ENCODE measurements at regions not wholly inside any gene's neighbourhood (a gene's known extent, or its start where the extent isn't known, plus 50 kb on each side); places are given as distances from the start of the nearest gene placed in this dataset.

- Histone ChIP-seq H3K27me3 (replicated peaks) (no peaks in the 10 kb centered on the region), H3K4me1 (replicated peaks) (peaks cover 57% of the 10 kb centered on the region), H3K36me3 (peaks cover 3% of the 10 kb centered on the region; the same call in 1 of the 2 replicates), H3K27ac (no peak overlapping the region), H3K4me3 (no peak overlapping the region), H3K9me3 (replicated peaks) (0 out of 2 replicates have a peak, but pooled peaks cover 3% of the 10 kb centered on the region)
- DNase-seq (ENCODE audit: low read depth in 1 of 2, low spot score in 2 of 2): peak in 1 of 2 experiments; percentile 53
Observed at GRCh38 chr11:69386594-69387408, 92.8 kb downstream of the MYEOV start.

- Histone ChIP-seq H3K36me3 (peaks cover 3% of the 10 kb centered on the region; the same call in 1 of the 2 replicates), H3K27me3 (replicated peaks) (no peaks in the 10 kb centered on the region), H3K9me3 (replicated peaks) (0 out of 2 replicates have a peak, but pooled peaks cover 3% of the 10 kb centered on the region), H3K27ac (no peak overlapping the region), H3K4me3 (no peak overlapping the region), H3K4me1 (replicated peaks) (peaks cover 51% of the 10 kb centered on the region)
- peak in 1 of 2 experiments; percentile 45 for DNase-seq (ENCODE audit: low read depth in 1 of 2, low spot score in 2 of 2)
Observed at GRCh38 chr11:69387409-69387885, 93.5 kb downstream of the MYEOV start.

GRCh38 chr11:69388210-69388609, 93.3 kb upstream of the LINC01488 start:
- no peaks in the 10 kb centered on the region for H3K27me3 ChIP-seq (replicated peaks)

GRCh38 chr11:69388661-69389060, 92.8 kb upstream of the LINC01488 start:
- peak; percentile 43 to 81 for DNase-seq (ENCODE audit: low read depth in 1 of 2, low spot score in 2 of 2)
- Histone ChIP-seq H3K27me3 (replicated peaks) (no peaks in the 10 kb centered on the region), H3K9me3 (replicated peaks) (0 out of 2 replicates have a peak, but pooled peaks cover 3% of the 10 kb centered on the region)

More at GRCh38 chr11:69388210-69388609, 93.3 kb upstream of the LINC01488 start:
- no peak overlapping the region for H3K4me3 ChIP-seq
- DNase-seq (ENCODE audit: low read depth in 1 of 2, low spot score in 2 of 2): no peak
- 0 out of 2 replicates have a peak, but pooled peaks cover 3% of the 10 kb centered on the region for H3K9me3 ChIP-seq (replicated peaks)
- peaks cover 43% of the 10 kb centered on the region for H3K4me1 ChIP-seq (replicated peaks)
- H3K27ac ChIP-seq: no peak overlapping the region
- H3K36me3 ChIP-seq: peaks cover under 1% of the 10 kb centered on the region; the same call in 1 of the 2 replicates

GRCh38 chr11:69390561-69390960, 90.9 kb upstream of the LINC01488 start:
- Histone ChIP-seq H3K4me1 (replicated peaks) (peaks cover 25% of the 10 kb centered on the region), H3K4me3 (no peak overlapping the region), H3K9me3 (replicated peaks) (0 out of 2 replicates have a peak, but pooled peaks cover 3% of the 10 kb centered on the region), H3K27ac (no peak overlapping the region), H3K36me3 (no peaks in the 10 kb centered on the region), H3K27me3 (replicated peaks) (no peaks in the 10 kb centered on the region)
- no peak for DNase-seq (ENCODE audit: low read depth in 1 of 2, low spot score in 2 of 2)

More at GRCh38 chr11:69388661-69389060, 92.8 kb upstream of the LINC01488 start:
- Histone ChIP-seq H3K36me3 (no peaks in the 10 kb centered on the region), H3K4me3 (no peak overlapping the region), H3K4me1 (replicated peaks) (peaks cover 39% of the 10 kb centered on the region), H3K27ac (peak overlapping the region; percentile 27)

- H3K4me3 ChIP-seq: no peak overlapping the region
- DNase-seq (ENCODE audit: low read depth in 1 of 2, low spot score in 2 of 2): no peak
- no peaks in the 10 kb centered on the region for H3K27me3 ChIP-seq (replicated peaks)
- no peak overlapping the region for H3K27ac ChIP-seq
- no peaks in the 10 kb centered on the region for H3K36me3 ChIP-seq
- H3K4me1 ChIP-seq (replicated peaks): peaks cover 24% of the 10 kb centered on the region
- 0 out of 2 replicates have a peak, but pooled peaks cover 3% of the 10 kb centered on the region for H3K9me3 ChIP-seq (replicated peaks)
Observed at GRCh38 chr11:69391192-69392103, 90.0 kb upstream of the LINC01488 start.

- Histone ChIP-seq H3K27ac (no peak overlapping the region), H3K4me1 (replicated peaks) (peaks cover 25% of the 10 kb centered on the region), H3K36me3 (no peaks in the 10 kb centered on the region), H3K9me3 (replicated peaks) (0 out of 2 replicates have a peak, but pooled peaks cover 3% of the 10 kb centered on the region), H3K27me3 (replicated peaks) (no peaks in the 10 kb centered on the region), H3K4me3 (no peak overlapping the region)
- no peak for DNase-seq (ENCODE audit: low read depth in 1 of 2, low spot score in 2 of 2)
Observed at GRCh38 chr11:69392104-69392653, 89.3 kb upstream of the LINC01488 start.

GRCh38 chr11:69393178-69393832, 88.2 kb upstream of the LINC01488 start:
- no peaks in the 10 kb centered on the region for H3K9me3 ChIP-seq (replicated peaks)

GRCh38 chr11:69393865-69394233, 87.6 kb upstream of the LINC01488 start:
- DNase-seq (ENCODE audit: low read depth in 1 of 2, low spot score in 2 of 2): no peak
- H3K27me3 ChIP-seq (replicated peaks): no peaks in the 10 kb centered on the region
- H3K27ac ChIP-seq: no peak overlapping the region
- H3K36me3 ChIP-seq: no peaks in the 10 kb centered on the region
- H3K4me3 ChIP-seq: no peak overlapping the region
- no peaks in the 10 kb centered on the region for H3K9me3 ChIP-seq (replicated peaks)
- H3K4me1 ChIP-seq (replicated peaks): peaks cover 28% of the 10 kb centered on the region

More at GRCh38 chr11:69393178-69393832, 88.2 kb upstream of the LINC01488 start:
- DNase-seq (ENCODE audit: low read depth in 1 of 2, low spot score in 2 of 2): no peak
- Histone ChIP-seq H3K36me3 (no peaks in the 10 kb centered on the region), H3K4me1 (replicated peaks) (peaks cover 28% of the 10 kb centered on the region), H3K27me3 (replicated peaks) (no peaks in the 10 kb centered on the region), H3K4me3 (no peak overlapping the region), H3K27ac (no peak overlapping the region)

- DNase-seq (ENCODE audit: low read depth in 1 of 2, low spot score in 2 of 2): no peak
- Histone ChIP-seq H3K27me3 (replicated peaks) (no peaks in the 10 kb centered on the region), H3K9me3 (replicated peaks) (no peaks in the 10 kb centered on the region), H3K36me3 (no peaks in the 10 kb centered on the region), H3K27ac (no peak overlapping the region), H3K4me1 (replicated peaks) (peaks cover 29% of the 10 kb centered on the region), H3K4me3 (no peak overlapping the region)
Observed at GRCh38 chr11:69394234-69394868, 87.1 kb upstream of the LINC01488 start.

GRCh38 chr11:69394869-69395246, 86.6 kb upstream of the LINC01488 start:
- Histone ChIP-seq H3K4me3 (no peak overlapping the region), H3K4me1 (replicated peaks) (peaks cover 32% of the 10 kb centered on the region), H3K9me3 (replicated peaks) (no peaks in the 10 kb centered on the region), H3K36me3 (no peaks in the 10 kb centered on the region), H3K27ac (no peak overlapping the region), H3K27me3 (replicated peaks) (no peaks in the 10 kb centered on the region)
- no peak for DNase-seq (ENCODE audit: low read depth in 1 of 2, low spot score in 2 of 2)

- DNase-seq (ENCODE audit: low read depth in 1 of 2, low spot score in 2 of 2): no peak
- H3K27ac ChIP-seq: no peak overlapping the region
- peaks cover 32% of the 10 kb centered on the region for H3K4me1 ChIP-seq (replicated peaks)
- H3K4me3 ChIP-seq: no peak overlapping the region
- H3K36me3 ChIP-seq: no peaks in the 10 kb centered on the region
- H3K27me3 ChIP-seq (replicated peaks): no peaks in the 10 kb centered on the region
- no peaks in the 10 kb centered on the region for H3K9me3 ChIP-seq (replicated peaks)
Observed at GRCh38 chr11:69395287-69395686, 86.2 kb upstream of the LINC01488 start.
